PC-9 (cell line): ENCODE measurements at regions not wholly inside any gene's neighbourhood (a gene's known extent, or its start where the extent isn't known, plus 50 kb on each side); places are given as distances from the start of the nearest gene placed in this dataset.
A peak's percentile ranks its signal among the peaks of the same experiment; 100 is the strongest.

Experiments
- BruUV-seq: library from RNA; stranded (reverse); fragments of 400-500 nt; replicated peaks from 2 replicates; lab custom pipeline; 2021; lab: Mats Ljungman, UMichigan
- CTCF ChIA-PET: fragments of 300-600 bp; sonication (Branson Sonifier 250); formaldehyde crosslinking; loops from one replicate; lab custom pipeline; 2022; ENCODE audit warnings: antibody characterized with exemption; lab: Charles Lee
- POLR2A ChIA-PET: fragments of 300-600 bp; sonication (Branson Sonifier 250); formaldehyde crosslinking; loops from one replicate; lab custom pipeline; 2022; ENCODE audit warnings: antibody characterized with exemption; ENCODE audit not compliant: unreplicated experiment; lab: Charles Lee
- DNase-seq, 2 experiments: peaks; one replicate each; pipeline versions ENCODE4 v3.0.0 to v3.0.0-alpha.2; 2015 to 2022; ENCODE audit warnings: mixed read lengths in 1 of 2
- H2AFZ ChIP-seq: fragments of 200-600 bp; sonication (generic); 2 replicates; pipeline ENCODE4 v1.8.1; 2017; ENCODE audit warnings: antibody characterized with exemption
- H3F3A ChIP-seq: fragments of 200-600 bp; sonication (generic); 2 replicates; pipeline ENCODE4 v1.8.1; 2017; ENCODE audit warnings: antibody characterized with exemption, mild to moderate bottlenecking, low read depth; ENCODE audit not compliant: insufficient read depth
- H3K27ac ChIP-seq: fragments of 200-600 bp; sonication (generic); 2 replicates; pipeline ENCODE4 v1.6.1; 2016; ENCODE audit warnings: mixed run types
- H3K27me3 ChIP-seq: fragments of 200-600 bp; sonication (generic); 2 replicates; pipeline ENCODE4 v1.6.1; 2016; ENCODE audit warnings: low read depth, mixed run types; ENCODE audit not compliant: insufficient read depth
- H3K36me3 ChIP-seq: fragments of 200-600 bp; sonication (generic); 2 replicates; pipeline ENCODE4 v1.6.1; 2016; ENCODE audit warnings: low read depth, mixed run types
- H3K4me1 ChIP-seq: fragments of 200-600 bp; sonication (generic); replicated peaks from 2 replicates; pipeline ENCODE4 v1.6.1; 2016; ENCODE audit warnings: mixed run types; ENCODE audit not compliant: insufficient read depth
- H3K4me2 ChIP-seq: fragments of 200-600 bp; sonication (generic); 2 replicates; pipeline ENCODE4 v1.6.1; 2017; ENCODE audit warnings: mixed run types
- H3K4me3 ChIP-seq: fragments of 200-600 bp; sonication (generic); 2 replicates; pipeline ENCODE4 v1.6.1; 2016; ENCODE audit warnings: mixed run types
- H3K79me2 ChIP-seq: fragments of 200-600 bp; sonication (generic); 2 replicates; pipeline ENCODE4 v1.6.1; 2017; ENCODE audit warnings: low read depth, mixed run types
- H3K9me2 ChIP-seq: fragments of 200-600 bp; sonication (generic); 2 replicates; pipeline ENCODE4 v1.8.1; 2017; ENCODE audit warnings: mild to moderate bottlenecking; ENCODE audit not compliant: insufficient read depth
- H3K9me3 ChIP-seq: fragments of 200-600 bp; sonication (generic); 2 replicates; pipeline ENCODE4 v1.8.1; 2016; ENCODE audit warnings: low read depth; ENCODE audit not compliant: insufficient read depth
- H4K20me1 ChIP-seq: fragments of 200-600 bp; sonication (generic); 2 replicates; pipeline ENCODE4 v1.8.1; 2017; ENCODE audit not compliant: insufficient read depth
- EZH2 ChIP-seq: fragments of 200-600 bp; sonication (generic); IDR thresholded peaks from 2 replicates; pipeline ENCODE4 v1.8.0; 2017; ENCODE audit warnings: antibody characterized with exemption, low read depth
- intact Hi-C: fragments of 100-400 bp; cut with micrococcal nuclease; formaldehyde crosslinking; loops from one replicate; pipeline ENCODE4 v1.10.0; 2022; ENCODE audit not compliant: unreplicated experiment
- TF ChIP-seq, protein P1 (sequence below): fragments of 200-600 bp; sonication (generic); conservative IDR thresholded peaks from 2 replicates; pipeline ENCODE4 v1.6.1; 2017; ENCODE audit warnings: mixed run types, antibody characterized with exemption, mild to moderate bottlenecking, moderate library complexity

DNA sequence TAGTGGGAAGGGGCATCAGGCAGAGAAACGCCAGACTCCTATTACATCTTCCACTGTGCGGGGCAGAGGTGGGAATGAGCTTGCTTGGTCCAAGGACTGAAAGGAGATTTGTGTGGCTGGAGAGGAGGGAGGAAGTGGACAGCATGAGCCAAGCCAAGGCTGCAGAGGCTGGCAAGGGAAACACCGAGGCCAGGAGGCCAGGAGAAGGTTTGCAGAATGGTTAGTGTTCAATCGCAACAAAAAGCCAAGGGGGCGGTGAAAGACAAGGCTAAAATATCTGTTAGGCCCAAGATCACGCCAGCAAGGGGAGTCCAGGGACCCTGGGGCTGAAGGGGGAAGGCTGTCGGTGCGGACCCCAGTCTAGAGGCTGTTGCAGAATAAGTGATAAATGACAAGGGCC lies 75.8 kb downstream of the CPN2 start:
- Histone ChIP-seq H3K4me2 (peak overlapping the region; percentile 34), H3K27ac (peak overlapping the region; percentile 39), H3K79me2 (no peaks in the 10 kb centered on the region), H3K4me1 (peaks cover 70% of the 10 kb centered on the region), H3F3A (peaks cover 76% of the 10 kb centered on the region), H3K4me3 (no peak overlapping the region), H3K36me3 (no peaks in the 10 kb centered on the region), H3K9me3 (no peaks in the 10 kb centered on the region), H3K9me2 (no peaks in the 10 kb centered on the region), H4K20me1 (no peaks in the 10 kb centered on the region), H3K27me3 (no peaks in the 10 kb centered on the region), H2AFZ (no peak overlapping the region)
- BruUV-seq: no TSS peak
- peak in 1 of 2 experiments; percentile 33 for DNase-seq
- POLR2A ChIA-PET: no interaction called here
- CTCF ChIA-PET: no interaction called here
- no peak for TF ChIP-seq EZH2
- TF ChIP-seq, protein P1, sequence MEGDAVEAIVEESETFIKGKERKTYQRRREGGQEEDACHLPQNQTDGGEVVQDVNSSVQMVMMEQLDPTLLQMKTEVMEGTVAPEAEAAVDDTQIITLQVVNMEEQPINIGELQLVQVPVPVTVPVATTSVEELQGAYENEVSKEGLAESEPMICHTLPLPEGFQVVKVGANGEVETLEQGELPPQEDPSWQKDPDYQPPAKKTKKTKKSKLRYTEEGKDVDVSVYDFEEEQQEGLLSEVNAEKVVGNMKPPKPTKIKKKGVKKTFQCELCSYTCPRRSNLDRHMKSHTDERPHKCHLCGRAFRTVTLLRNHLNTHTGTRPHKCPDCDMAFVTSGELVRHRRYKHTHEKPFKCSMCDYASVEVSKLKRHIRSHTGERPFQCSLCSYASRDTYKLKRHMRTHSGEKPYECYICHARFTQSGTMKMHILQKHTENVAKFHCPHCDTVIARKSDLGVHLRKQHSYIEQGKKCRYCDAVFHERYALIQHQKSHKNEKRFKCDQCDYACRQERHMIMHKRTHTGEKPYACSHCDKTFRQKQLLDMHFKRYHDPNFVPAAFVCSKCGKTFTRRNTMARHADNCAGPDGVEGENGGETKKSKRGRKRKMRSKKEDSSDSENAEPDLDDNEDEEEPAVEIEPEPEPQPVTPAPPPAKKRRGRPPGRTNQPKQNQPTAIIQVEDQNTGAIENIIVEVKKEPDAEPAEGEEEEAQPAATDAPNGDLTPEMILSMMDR: no peak
- intact Hi-C loops: no loop called here

DNA sequence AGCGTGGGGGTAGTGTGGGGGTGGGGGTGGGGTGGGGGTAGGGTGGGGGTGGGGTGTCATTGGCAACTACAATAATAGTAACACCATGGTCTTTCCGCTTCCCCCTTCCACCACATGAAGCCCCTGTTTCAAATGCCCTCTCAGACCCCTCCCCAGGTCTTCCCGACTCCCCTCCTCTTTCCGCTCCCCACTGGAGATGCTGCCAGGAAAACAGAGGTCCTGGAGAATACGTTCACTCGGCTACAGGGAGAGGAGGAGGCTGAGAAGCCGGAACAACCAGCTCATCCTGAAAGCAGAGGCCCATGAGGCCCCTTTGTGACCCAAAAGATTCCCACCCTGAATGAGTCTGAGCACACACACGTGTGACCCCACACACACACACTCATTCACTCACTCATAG lies 75.4 kb downstream of the CPN2 start:
- no TSS peak for BruUV-seq
- CTCF ChIA-PET: no interaction called here
- H3K27ac ChIP-seq: peak overlapping the region; percentile 40

DNA sequence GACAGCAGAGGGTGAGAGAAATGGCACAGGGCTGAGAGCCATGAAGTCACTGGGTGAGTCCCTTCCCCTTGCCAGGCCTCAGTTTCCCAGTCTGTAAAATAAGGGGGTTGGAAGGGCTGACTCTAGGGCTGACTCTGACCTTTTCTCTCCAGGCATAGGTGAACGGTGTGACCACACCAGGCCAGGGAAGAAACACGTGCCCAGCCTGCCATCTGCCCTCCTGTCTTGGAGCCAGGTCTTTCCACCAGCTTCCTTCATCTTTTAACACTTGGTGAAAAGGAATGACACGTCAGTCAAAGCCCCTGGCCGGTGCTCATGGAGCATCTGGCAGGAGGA lies 74.4 kb downstream of the CPN2 start:
- Histone ChIP-seq H3K9me2 (no peaks in the 10 kb centered on the region), H3K4me2 (no peak overlapping the region), H3K9me3 (no peaks in the 10 kb centered on the region), H3K4me1 (peaks cover 55% of the 10 kb centered on the region), H3K36me3 (no peaks in the 10 kb centered on the region), H3K79me2 (no peaks in the 10 kb centered on the region), H3K27ac (no peak overlapping the region), H4K20me1 (no peaks in the 10 kb centered on the region), H2AFZ (no peak overlapping the region), H3K27me3 (no peaks in the 10 kb centered on the region), H3F3A (peaks cover 62% of the 10 kb centered on the region), H3K4me3 (no peak overlapping the region)
- ChIA-PET POLR2A (interaction anchor here (0.6 kb wide), 2 partner anchors 21 to 22 kb away, joined by 3 to 5 read pairs; no protein-coding TSS in a partner anchor), CTCF (interaction anchor here (0.6 kb wide), 1 partner anchor 24 kb away, joined by 5 read pairs; no protein-coding TSS in a partner anchor)
- no peak for TF ChIP-seq EZH2
- TF ChIP-seq, protein P1: no peak
- intact Hi-C loops: no loop called here
- no peak for DNase-seq
- no TSS peak for BruUV-seq

More for the DNA sequence above, 75.4 kb downstream of the CPN2 start:
- intact Hi-C loops: no loop called here
- no peak overlapping the region for H3K4me2 ChIP-seq
- H3K9me2 ChIP-seq: no peaks in the 10 kb centered on the region
- no peaks in the 10 kb centered on the region for H3K27me3 ChIP-seq
- DNase-seq: no peak
- no peak overlapping the region for H2AFZ ChIP-seq
- H4K20me1 ChIP-seq: no peaks in the 10 kb centered on the region
- H3K9me3 ChIP-seq: no peaks in the 10 kb centered on the region
- POLR2A ChIA-PET: no interaction called here
- H3K4me1 ChIP-seq: peaks cover 65% of the 10 kb centered on the region
- no peaks in the 10 kb centered on the region for H3K79me2 ChIP-seq
- H3K36me3 ChIP-seq: no peaks in the 10 kb centered on the region
- no peak for TF ChIP-seq EZH2
- TF ChIP-seq, protein P1: no peak
- H3F3A ChIP-seq: peaks cover 73% of the 10 kb centered on the region
- no peak overlapping the region for H3K4me3 ChIP-seq
